OCI-LY7 (cell line): ENCODE measurements at regions not wholly inside any gene's neighbourhood (a gene's known extent, or its start where the extent isn't known, plus 50 kb on each side); places are given as distances from the start of the nearest gene placed in this dataset.

Experiments used
- CTCF ChIP-seq: fragments of 200-600 bp; sonication (generic); conservative IDR thresholded peaks from 2 replicates; pipeline ENCODE4 v1.5.1; 2014; ENCODE audit warnings: mild to moderate bottlenecking, antibody characterized with exemption, low read length, moderate library complexity, mixed read lengths
- EZH2phosphoT487 ChIP-seq: fragments of 200-600 bp; sonication (generic); IDR thresholded peaks from 2 replicates; pipeline ENCODE4 v1.6.1; 2018; ENCODE audit warnings: low read depth, borderline replicate concordance, mild to moderate bottlenecking, mixed run types, antibody characterized with exemption, low read length, moderate library complexity, mixed read lengths

GRCh38 chr3:82596805-82597204 is 835.4 kb upstream of the GBE1 start:
- TF ChIP-seq CTCF (no peak), EZH2phosphoT487 (no peak)
